D721Med (cell line): ENCODE measurements at regions not wholly inside any gene's neighbourhood (a gene's known extent, or its start where the extent isn't known, plus 50 kb on each side); places are given as distances from the start of the nearest gene placed in this dataset.

ENCODE experiments used
- DNase-seq: peaks from one replicate; pipeline ENCODE4 v3.0.0; 2011; ENCODE audit warnings: low spot score; ENCODE audit not compliant: insufficient read length
- FAIRE-seq: peaks from 2 replicates; lab custom pipeline; 2011; peaks lifted over from hg19 to GRCh38; lab: Jason Lieb, UNC
- TF ChIP-seq, protein P1 (sequence below): IDR thresholded peaks from 2 replicates; pipeline ENCODE4 v1.5.1; 2012; ENCODE audit warnings: mild to moderate bottlenecking, control low read depth; ENCODE audit not compliant: insufficient read depth; ENCODE audit errors: missing control alignments

DNA sequence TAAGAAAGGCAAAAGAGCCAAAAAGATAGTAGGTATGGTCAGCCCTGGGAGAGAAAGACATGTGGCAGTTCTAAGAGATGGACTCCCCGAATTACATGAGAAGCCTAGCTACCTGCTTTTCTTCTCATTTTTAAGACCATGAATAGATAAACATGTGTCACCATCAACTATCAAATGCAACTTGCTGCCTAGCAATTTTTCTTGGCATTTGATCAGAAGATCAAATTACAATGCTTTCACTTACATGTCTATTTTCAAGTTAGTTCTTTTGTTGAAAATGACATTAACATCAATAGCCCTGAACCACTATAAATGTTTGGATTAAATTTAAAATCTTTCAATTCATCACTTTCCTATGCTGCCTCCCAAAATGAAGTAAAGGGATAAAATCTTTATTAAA lies 212.3 kb downstream of the HHIPL2 start:
- TF ChIP-seq, protein P1, sequence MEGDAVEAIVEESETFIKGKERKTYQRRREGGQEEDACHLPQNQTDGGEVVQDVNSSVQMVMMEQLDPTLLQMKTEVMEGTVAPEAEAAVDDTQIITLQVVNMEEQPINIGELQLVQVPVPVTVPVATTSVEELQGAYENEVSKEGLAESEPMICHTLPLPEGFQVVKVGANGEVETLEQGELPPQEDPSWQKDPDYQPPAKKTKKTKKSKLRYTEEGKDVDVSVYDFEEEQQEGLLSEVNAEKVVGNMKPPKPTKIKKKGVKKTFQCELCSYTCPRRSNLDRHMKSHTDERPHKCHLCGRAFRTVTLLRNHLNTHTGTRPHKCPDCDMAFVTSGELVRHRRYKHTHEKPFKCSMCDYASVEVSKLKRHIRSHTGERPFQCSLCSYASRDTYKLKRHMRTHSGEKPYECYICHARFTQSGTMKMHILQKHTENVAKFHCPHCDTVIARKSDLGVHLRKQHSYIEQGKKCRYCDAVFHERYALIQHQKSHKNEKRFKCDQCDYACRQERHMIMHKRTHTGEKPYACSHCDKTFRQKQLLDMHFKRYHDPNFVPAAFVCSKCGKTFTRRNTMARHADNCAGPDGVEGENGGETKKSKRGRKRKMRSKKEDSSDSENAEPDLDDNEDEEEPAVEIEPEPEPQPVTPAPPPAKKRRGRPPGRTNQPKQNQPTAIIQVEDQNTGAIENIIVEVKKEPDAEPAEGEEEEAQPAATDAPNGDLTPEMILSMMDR = no peak
- DNase-seq = no peak
- FAIRE-seq = no peak

DNA sequence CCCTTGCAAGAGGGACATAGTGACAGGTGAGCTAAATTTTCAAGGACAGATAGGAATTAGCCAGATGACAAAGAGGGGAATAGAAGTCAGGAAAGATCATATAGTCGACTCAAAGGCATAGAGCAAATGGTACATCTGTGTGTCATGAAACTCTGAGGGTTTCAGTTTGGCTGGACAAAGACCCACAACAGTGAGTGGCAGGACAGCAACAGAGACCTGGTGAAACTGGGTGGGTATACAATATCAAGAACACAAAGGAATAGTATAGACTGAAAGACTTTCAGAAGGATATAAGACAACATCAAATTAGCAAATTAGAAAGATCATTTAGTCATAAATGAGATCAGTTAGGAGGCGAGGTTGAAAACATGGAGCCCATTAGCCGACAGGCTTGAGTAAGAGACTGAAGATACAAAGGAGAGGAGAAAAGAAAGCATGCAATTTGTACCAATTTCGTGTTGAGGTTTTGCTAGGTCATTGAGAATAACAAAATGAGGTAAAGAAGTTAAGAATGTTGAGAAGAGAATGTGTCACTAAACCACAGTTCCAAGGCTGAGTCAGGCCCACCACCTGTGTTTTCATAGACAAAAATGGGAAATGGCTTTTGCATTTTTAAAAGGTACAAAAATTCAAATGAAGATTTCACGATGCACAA lies 213.8 kb downstream of the HHIPL2 start:
- FAIRE-seq = no peak
- TF ChIP-seq, protein P1 = no peak
- DNase-seq = no peak

DNA sequence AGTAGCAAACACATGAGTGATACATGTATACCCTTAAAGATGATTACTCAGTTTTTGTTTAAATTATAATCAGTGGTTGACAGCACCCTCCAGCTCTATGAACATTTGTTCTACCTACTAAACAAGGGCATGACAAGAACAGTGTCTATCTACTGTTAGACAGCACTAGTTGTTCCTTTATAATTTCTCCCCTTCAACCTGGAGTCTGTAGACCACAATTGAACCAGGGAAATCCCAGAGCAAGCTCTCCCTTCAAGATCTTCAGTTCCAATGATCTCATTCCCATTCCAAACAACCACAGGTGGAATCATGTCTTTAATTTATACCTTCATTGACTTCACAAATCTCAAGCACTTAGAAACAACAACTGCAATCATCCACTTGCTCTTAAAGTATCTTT lies 216.1 kb downstream of the HHIPL2 start:
- no peak for FAIRE-seq
- no peak for DNase-seq
- TF ChIP-seq, protein P1 = no peak

DNA sequence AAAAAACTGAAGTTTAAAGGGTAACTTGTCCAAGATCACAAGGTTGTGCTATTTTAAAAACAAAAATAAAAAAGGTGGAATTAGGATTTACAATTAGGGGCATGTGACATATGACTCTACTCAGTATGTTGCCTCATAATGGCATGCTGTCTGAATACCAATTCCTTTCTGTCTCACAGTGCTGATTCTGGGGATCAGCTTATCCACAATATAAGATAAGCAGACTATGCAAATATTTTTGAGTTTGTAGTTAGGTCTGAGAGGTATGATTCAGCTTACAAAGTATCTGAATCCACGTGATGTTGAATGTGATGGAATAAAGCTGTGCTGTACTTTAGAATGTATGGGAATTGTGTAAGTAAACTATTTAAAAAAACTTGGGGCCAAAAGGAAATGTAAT lies 216.6 kb downstream of the HHIPL2 start:
- DNase-seq (no peak), FAIRE-seq (no peak)
- TF ChIP-seq, protein P1 = no peak

DNA sequence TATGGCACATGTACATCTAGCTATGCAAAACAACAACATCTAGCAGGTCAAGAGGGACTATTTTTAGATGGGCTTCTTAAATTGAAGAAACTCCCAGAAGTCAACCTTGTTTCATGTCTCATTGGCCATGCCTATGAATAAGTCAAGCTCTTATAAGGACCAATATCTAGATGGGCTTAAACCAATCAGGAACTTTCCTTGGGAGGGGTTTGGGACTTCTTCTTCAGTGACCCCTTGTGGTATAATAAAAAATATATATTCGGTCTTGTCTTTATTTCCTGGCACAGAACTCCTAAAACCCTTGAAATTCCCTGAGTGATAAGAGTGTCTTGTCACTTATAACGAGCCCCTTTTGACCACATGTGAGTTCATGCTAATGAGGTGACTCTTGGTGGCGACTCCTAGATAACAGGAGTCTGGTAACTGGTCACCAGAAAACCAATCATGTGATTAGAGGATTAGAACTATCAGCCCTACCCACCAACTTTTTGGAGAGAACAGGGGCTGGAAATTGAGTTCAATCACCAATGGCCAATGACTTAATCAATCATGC lies 218.3 kb downstream of the HHIPL2 start:
- DNase-seq (no peak), FAIRE-seq (no peak)
- TF ChIP-seq, protein P1 = no peak

DNA sequence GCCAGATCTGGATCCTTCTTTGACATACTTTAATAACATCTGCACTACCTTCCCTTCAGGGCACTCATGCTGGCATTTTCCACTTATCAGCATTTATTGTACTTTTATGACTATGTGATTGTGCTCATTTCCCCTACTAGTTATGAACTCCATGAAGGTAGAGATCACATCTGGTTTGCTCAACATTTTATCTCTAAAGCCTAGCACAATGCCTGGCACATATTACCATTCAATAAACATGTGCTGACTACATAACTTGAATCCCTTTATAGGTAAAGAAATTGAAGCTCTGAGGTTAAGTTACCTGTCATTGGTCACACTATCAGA lies 221.2 kb downstream of the HHIPL2 start:
- TF ChIP-seq, protein P1 = no peak

DNA sequence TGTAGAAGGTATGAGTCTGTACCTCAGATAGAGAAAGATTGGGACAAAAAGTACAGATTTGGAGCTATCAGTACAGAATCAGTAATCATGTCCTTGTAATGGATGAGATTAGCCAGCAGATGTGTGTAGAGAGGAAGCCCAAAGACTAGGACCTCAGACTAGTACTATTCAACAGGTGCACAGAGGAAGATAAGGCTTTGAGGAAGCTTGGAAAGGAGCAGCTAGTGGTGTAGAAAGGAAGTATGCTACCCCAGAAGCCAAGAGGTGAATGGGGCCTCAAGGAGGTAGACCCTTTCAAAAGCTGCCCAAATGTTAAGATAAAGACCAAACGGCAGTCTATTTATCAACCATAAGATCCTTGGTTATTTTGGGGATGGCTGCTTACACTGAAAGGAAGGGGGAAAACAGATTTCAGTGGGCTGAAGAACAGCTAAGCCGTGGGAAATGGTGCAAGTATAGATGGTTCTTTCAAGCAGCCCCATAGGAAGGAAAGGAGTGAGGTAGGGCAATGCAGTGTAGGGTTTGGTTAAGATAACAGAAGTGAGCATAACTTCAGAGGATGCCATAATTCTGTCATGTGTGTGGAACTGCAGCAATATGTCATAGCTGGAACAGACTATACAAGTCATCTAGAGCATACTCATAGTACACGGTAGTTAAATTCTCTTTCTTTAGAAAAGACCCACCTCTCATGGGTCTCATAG lies 221.7 kb downstream of the HHIPL2 start:
- FAIRE-seq (no peak), DNase-seq (no peak)
- TF ChIP-seq, protein P1 = no peak

More for the DNA sequence above, 221.2 kb downstream of the HHIPL2 start:
- no peak for DNase-seq
- no peak for FAIRE-seq
